ENCODE measurements at regions not wholly inside any gene's neighbourhood (a gene's known extent, or its start where the extent isn't known, plus 50 kb on each side); places are given as distances from the start of the nearest gene placed in this dataset.

- no peak for DNase-seq (ENCODE audit: insufficient read length, low spot score, missing footprints)
- H3K4me1 ChIP-seq (ENCODE audit: insufficient read depth, low read length), result no peaks in the 10 kb centered on the region
- no peaks in the 10 kb centered on the region for H3K27me3 ChIP-seq (ENCODE audit: insufficient read depth, low read length)
These were observed 1097.5 kb upstream of the SLC39A10 start for GRCh38 chr2:194559523-194559922.

GRCh38 chr2:194557993-194558392 is 1099.0 kb upstream of the SLC39A10 start:
- no peak overlapping the region for H2AFZ ChIP-seq (ENCODE audit: low read length)
- no peak for TF ChIP-seq CTCF (IDR thresholded peaks at IDR 0.05; ENCODE audit: extremely low read depth, low read depth, low read length)
- H3K27ac ChIP-seq (ENCODE audit: low read depth, low read length), result no peak overlapping the region
- no peak overlapping the region for H3K4me2 ChIP-seq (ENCODE audit: insufficient read depth, low read length)
- H3K4me3 ChIP-seq (ENCODE audit: insufficient read depth, low read length), result no peak overlapping the region
- H3K27me3 ChIP-seq (ENCODE audit: insufficient read depth, low read length), result no peaks in the 10 kb centered on the region
- no peaks in the 10 kb centered on the region for H3K9me3 ChIP-seq (ENCODE audit: low read depth, low read length)
- H4K20me1 ChIP-seq (ENCODE audit: insufficient read depth, low read length), result no peaks in the 10 kb centered on the region
- H3K4me1 ChIP-seq (ENCODE audit: insufficient read depth, low read length), result no peaks in the 10 kb centered on the region
- no peaks in the 10 kb centered on the region for H3K79me2 ChIP-seq (ENCODE audit: insufficient read depth, low read length)
- H3K36me3 ChIP-seq (ENCODE audit: insufficient read depth, low read length), result no peaks in the 10 kb centered on the region
- no peak for DNase-seq (ENCODE audit: insufficient read length, low spot score, missing footprints)

More at GRCh38 chr2:194559523-194559922, 1097.5 kb upstream of the SLC39A10 start:
- no peak overlapping the region for H3K4me3 ChIP-seq (ENCODE audit: insufficient read depth, low read length)
- no peaks in the 10 kb centered on the region for H4K20me1 ChIP-seq (ENCODE audit: insufficient read depth, low read length)
- no peak overlapping the region for H2AFZ ChIP-seq (ENCODE audit: low read length)
- no peak for TF ChIP-seq CTCF (IDR thresholded peaks at IDR 0.05; ENCODE audit: extremely low read depth, low read depth, low read length)
- no peaks in the 10 kb centered on the region for H3K9me3 ChIP-seq (ENCODE audit: low read depth, low read length)
- H3K79me2 ChIP-seq (ENCODE audit: insufficient read depth, low read length), result no peaks in the 10 kb centered on the region
- no peak overlapping the region for H3K4me2 ChIP-seq (ENCODE audit: insufficient read depth, low read length)
- no peaks in the 10 kb centered on the region for H3K36me3 ChIP-seq (ENCODE audit: insufficient read depth, low read length)
- no peak overlapping the region for H3K27ac ChIP-seq (ENCODE audit: low read depth, low read length)

GRCh38 chr2:194556629-194557028 is 1100.4 kb upstream of the SLC39A10 start:
- H3K4me1 ChIP-seq (ENCODE audit: insufficient read depth, low read length), result no peaks in the 10 kb centered on the region
- no peak overlapping the region for H3K4me3 ChIP-seq (ENCODE audit: insufficient read depth, low read length)
- H3K27ac ChIP-seq (ENCODE audit: low read depth, low read length), result no peak overlapping the region
- H3K79me2 ChIP-seq (ENCODE audit: insufficient read depth, low read length), result no peaks in the 10 kb centered on the region
- no peaks in the 10 kb centered on the region for H3K27me3 ChIP-seq (ENCODE audit: insufficient read depth, low read length)
- H3K4me2 ChIP-seq (ENCODE audit: insufficient read depth, low read length), result no peak overlapping the region
- no peaks in the 10 kb centered on the region for H3K36me3 ChIP-seq (ENCODE audit: insufficient read depth, low read length)
- no peak for DNase-seq (ENCODE audit: insufficient read length, low spot score, missing footprints)
- H4K20me1 ChIP-seq (ENCODE audit: insufficient read depth, low read length), result no peaks in the 10 kb centered on the region
- no peak overlapping the region for H2AFZ ChIP-seq (ENCODE audit: low read length)
- TF ChIP-seq CTCF (IDR thresholded peaks at IDR 0.05; ENCODE audit: extremely low read depth, low read depth, low read length), result no peak
- H3K9me3 ChIP-seq (ENCODE audit: low read depth, low read length), result no peaks in the 10 kb centered on the region

GRCh38 chr2:194553980-194554379 is 1103.0 kb upstream of the SLC39A10 start:
- no peak for TF ChIP-seq CTCF (IDR thresholded peaks at IDR 0.05; ENCODE audit: extremely low read depth, low read depth, low read length)
- no peaks in the 10 kb centered on the region for H4K20me1 ChIP-seq (ENCODE audit: insufficient read depth, low read length)
- no peaks in the 10 kb centered on the region for H3K36me3 ChIP-seq (ENCODE audit: insufficient read depth, low read length)
- H2AFZ ChIP-seq (ENCODE audit: low read length), result no peak overlapping the region
- no peaks in the 10 kb centered on the region for H3K9me3 ChIP-seq (ENCODE audit: low read depth, low read length)
- H3K79me2 ChIP-seq (ENCODE audit: insufficient read depth, low read length), result no peaks in the 10 kb centered on the region
- H3K4me1 ChIP-seq (ENCODE audit: insufficient read depth, low read length), result no peaks in the 10 kb centered on the region
- H3K4me3 ChIP-seq (ENCODE audit: insufficient read depth, low read length), result no peak overlapping the region
- no peak overlapping the region for H3K4me2 ChIP-seq (ENCODE audit: insufficient read depth, low read length)
- no peaks in the 10 kb centered on the region for H3K27me3 ChIP-seq (ENCODE audit: insufficient read depth, low read length)
- DNase-seq (ENCODE audit: insufficient read length, low spot score, missing footprints), result no peak
- H3K27ac ChIP-seq (ENCODE audit: low read depth, low read length), result no peak overlapping the region

Data from osteoblast (primary cell).